Anterior cingulate cortex (tissue), 58 donors: ENCODE measurements at regions not wholly inside any gene's neighbourhood (a gene's known extent, or its start where the extent isn't known, plus 50 kb on each side); places are given as distances from the start of the nearest gene placed in this dataset.
"Not testable (repeated sequence)": the region's sequence is repeated elsewhere in the genome, so short reads cannot be mapped to it uniquely, and the experiment has no call there.

Experiments
- DNase-seq, 58 donors: peaks; one replicate each; lab custom pipeline; 2025; lab: John Stamatoyannopoulos, UW

DNA sequence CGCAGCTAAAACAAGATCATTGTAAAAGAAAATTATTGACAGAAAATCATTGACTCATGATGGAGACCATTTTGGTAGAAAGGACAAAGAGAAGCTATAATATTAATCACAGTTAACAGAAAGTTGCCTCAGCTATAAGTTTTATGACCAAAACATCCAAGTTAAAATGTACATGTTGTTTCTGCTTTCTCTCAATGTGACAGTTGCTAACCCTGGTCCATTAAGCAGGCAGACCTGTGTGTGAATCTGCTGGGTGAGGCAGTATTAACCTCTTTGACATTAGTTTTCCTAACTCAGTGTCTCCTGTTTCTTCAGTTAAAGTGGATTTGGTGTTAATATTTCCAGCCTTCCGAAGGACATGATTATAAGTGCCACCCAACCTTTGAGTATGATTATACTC, 94.8 kb upstream of the DCLK2 start:
- no peak for DNase-seq

DNA sequence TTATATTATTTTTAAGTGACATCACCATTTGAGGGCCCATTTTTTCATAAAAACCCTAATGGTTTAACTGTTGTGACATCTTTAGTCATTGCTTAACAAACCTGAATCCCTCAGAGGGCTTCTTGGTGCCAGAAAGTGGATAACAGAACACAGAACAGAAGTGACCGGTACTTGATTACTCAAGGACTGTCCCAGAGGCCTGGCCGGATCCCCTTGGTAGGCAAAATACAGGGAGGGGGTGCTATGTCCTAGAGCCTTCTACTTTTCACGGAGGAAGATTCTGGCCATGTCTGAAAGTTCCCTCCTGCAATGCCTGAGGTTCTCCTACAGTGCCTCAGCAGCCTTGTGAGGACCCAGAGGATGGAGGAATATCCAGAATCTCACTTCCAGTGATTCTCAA, 94.3 kb upstream of the DCLK2 start:
- no peak for DNase-seq

DNA sequence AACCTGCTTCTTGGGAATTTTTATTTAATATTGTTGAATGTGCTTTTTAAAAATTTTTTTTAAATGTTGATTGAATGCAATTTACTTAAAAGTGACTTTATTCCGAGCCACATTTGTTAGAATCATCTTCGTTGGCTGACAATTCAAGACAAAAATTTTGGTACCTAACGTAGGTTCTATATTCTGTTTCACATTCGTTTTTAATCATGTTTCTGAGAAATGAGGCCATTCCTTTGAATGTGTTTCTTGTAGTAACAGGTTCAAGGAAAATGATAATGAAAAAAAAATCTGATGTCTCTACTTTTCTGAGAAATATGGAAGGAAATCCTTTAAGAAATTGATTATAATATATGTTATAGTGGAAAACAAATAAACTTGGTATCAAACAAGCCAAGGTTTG, 92.3 kb upstream of the DCLK2 start:
- no peak for DNase-seq

DNA sequence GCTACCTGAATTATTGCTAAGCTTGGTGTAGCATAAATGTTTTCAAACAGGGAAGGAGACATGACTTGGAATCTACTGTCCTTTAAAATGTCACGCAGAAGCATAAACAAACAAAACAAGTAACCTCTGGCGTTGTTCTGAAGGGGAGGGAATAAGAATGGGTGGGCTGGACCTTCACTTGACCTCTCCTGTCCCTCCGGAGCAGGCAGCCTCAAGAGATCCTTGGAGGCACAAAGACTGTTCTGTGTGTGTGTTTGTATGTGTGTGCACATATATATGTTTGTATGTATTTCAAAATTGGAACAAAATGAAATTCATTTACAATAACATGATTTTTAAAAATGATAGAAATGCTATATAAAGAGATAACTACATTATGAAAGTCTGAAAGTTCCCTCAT, 91.3 kb upstream of the DCLK2 start:
- DNase-seq, result no peak

DNA sequence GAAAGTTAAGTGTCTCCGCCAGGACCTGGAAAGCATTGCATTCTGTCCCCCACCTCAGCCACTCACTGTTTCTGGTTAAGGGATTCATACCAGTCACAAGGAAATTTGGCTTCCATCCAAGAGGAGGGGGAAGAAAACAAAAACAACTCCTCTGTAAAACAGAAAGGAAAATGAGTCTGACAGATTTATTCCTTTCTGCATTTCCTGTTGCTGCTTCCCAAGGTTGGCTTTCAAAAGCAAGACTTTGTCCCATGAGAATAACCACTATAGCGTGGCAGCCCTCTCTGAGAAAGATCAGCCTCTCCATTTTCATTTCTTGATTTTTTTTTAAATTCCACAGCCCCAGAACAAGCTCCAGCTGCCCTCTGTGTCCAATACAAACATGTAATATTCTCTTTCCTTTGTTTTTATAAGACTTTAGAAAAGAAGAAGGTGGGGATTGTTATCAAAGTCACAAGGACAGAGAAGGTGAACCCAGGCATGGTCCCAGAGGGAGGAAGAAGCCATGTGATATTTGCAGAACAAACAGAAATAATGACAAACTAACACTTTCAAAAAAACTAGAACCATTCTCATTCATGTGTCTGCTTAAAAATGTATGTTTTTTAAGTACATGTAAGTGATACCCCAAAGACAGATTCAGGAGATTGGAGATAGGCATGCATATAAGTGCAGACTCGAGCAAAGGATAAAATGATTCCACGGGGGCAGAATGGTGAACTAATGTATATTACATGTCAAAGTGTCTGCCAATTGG, 90.7 kb upstream of the DCLK2 start:
- DNase-seq, result no peak

DNA sequence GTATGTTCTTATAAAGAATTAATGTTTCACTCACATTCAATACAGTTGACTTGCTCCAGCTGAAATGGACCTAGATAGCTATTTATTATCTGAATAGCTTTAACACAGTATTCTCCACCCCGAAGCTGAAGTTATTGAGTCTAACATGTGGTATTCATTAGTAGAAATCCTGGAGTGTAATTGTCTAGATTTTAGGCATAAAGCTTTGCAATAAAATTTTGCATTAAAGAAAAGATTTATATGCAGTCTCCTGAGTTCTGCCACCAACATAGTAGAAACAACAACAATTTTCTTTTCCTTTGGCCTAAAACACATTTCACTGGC, 90.2 kb upstream of the DCLK2 start:
- DNase-seq, result no peak

DNA sequence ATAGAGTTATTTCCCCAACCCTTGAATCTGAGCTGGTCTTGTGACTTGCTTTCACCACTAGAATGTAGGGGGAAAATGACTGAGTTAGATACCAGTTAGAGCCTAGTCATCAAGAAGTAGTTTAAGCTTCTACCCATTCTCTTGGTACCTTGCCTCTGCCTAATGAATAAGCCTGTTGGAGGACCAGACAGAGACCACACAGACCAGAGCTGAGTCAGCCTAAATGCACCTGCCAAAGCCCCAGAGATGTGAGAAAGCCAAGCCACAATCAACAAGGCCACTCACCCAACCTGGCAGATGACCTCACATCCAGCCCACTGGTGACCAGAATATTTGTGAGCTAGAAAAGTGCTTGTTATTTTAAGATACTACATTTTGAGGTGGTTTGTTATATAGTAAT, 85.2 kb upstream of the DCLK2 start:
- DNase-seq, result no peak

DNA sequence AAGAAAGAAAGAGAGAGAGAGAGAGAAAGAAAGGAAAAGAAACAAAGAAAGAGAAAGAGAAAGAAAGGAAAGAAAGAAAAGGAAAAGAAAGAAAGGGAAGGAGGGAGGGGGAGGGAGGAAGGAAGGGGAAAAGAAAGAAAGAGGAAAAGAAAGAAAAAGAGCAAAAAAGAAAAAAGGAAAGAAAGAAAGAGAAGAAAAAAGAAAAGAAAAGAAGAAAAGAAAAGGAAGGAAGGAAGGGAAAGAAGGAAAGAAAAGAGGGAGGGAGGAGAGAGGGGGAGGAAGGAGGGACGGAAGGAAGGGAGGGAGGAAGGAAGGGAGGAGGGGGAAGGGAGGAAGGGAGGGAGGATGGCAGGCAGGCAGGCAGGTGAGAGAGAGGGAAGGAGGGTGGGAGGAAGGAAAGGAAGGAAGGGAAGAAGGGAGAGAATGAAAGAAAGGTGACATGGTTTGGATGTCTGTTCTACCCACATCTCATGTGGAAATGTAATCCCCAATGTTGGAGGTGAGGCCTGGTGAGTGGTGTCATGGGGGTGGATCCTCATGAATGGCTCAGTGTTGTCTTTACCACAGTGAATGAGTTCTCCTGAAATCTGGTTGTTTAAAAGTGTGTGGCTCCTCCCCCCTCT, 83.0 kb upstream of the DCLK2 start:
- DNase-seq, result no peak

DNA sequence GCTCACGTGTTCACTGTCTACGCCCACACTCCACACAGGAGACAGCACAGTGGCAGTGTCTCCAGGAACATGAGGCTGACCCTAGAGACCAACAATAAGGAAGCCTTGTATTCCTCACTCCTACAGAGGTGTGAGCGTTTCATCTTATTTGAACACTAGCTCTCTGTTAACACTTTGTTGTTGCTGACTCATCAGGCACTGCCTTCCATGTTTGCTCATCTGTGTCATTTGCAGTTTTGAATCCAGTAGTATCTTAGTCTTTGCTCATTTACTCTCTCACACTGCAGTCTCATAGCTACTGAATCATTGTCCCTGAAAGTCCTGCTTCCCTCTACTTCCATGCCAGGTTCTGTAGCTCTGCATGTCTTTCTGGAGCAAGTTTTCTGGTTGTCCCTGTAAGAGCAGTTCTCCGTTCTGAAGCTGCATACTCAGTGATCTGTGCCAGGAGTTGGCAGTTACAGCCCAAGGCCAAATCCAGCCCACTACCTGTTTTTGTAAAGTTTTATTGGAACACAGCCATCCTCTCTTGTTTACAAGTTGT, 80.3 kb upstream of the DCLK2 start:
- peak in 1 of 58 donors; percentile 12 for DNase-seq

DNA sequence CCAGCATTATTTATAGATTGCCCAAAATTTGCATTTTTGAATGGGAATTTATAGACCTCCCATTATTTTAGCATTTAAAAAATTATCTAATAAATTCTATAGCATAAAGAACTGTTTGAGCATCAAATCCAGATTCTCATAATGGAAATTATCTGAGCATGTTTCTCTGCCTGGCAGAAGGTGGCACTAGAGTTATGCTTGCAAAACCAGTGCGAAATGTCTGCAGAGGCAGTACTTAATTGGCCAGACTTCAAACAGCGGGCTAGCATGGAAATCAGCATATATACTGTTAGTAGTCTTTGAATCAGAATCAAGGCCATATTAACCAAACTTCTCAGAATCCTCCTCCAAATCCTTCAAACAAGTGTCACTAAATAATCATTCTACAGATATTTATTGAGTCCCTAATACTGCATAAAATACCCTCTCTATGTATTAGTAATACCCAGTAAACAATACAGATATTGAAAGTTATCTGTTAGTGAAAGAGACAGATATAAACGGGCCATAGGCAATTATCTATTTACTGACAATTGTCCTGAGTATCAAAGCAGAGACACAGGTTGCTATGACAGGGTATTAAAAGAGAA, 78.7 kb upstream of the DCLK2 start:
- DNase-seq, result peak in 30 of 58 donors; percentile 0 to 64 (median 12)

DNA sequence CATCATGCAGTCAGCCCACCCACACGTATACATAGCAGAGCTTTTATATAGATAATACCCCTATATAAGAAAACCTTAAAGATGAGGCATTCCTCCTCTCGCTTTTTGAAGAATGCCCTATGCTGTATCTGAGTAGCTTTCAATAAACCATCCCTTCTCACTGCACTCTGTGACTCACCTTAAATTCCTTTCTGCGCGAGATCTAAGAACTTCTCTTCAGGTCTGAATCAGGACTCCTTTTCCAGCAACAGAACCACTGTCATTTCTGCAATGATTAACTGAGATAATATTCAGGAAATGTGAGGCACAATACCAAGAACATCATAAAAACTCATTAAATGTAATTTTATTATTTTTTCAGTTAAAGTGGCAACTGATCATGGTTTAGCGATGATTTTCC, 76.4 kb upstream of the DCLK2 start:
- no peak for DNase-seq

DNA sequence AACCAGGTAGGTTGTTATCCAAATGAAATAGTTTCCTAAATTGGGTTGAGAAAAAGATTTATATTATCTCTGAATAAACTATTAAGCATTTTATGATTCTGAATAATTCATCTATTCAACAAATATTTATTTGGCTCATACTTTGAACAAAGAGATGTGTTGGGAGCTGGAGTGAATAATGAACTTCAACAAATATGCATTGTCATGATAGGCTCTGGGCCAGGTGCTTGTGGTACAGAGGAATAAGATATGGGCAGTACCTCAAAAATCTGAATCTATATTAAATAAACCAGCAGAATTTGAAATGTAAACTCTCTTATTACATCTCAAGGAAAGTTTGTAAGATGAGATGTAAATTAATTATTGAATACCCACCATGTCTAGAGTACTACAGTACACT, 75.7 kb upstream of the DCLK2 start:
- DNase-seq, result no peak

DNA sequence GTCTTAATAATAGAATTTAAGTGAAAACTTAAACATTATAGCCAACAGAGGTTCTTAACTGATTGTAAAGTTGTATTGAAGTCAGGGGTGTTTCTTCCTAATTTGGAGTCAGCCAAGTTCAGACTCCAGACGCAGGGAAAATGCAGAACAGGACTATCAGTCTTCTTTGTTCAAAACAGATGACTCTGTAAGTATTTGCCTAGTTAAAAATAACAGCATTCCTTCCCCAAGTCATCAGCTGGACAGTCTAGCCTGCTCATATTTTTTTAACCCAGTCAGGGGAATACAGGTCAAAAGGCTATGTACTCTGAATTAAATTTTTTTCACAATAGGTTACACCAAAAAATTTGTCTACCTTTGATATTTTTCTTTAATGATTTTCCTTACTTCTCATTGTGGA, 73.8 kb upstream of the DCLK2 start:
- no peak for DNase-seq

DNA sequence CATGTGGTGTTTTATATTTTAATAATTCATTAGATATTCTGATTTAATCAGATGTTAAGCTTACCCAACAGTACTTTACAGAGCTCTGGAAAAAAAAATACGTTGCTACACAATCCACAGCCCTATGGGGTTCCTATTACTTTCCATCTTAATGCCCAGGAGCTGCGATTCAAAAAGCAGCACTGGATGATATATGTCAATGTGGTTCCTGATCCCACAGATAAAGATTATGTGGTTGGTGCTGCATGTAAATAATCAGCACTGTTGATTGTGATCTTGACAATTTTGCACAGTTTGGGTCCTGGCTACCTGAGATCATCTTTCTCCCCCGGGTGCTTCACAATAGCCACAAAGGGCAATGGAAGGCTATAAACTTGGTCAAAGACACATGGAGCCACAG, 72.7 kb upstream of the DCLK2 start:
- no peak for DNase-seq

DNA sequence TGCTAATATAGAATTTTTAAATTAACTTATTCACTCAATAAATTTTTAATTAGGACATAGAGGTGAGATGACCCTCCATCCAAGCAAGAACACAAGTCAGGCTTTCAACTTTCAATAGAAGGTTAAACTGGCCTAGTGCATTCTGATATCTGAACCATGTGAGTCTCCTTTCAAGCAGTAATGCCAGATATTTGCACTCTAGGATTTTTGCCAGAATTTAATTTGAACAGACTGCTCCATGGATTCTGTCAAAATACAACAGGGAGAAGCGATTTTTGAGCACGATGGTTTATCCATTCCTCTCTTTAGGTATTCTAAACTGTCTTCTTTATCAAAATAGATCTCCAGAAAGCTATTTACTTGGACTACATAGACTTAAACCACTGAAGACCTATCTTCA, 72.0 kb upstream of the DCLK2 start:
- peak in 1 of 58 donors; percentile 4 for DNase-seq

DNA sequence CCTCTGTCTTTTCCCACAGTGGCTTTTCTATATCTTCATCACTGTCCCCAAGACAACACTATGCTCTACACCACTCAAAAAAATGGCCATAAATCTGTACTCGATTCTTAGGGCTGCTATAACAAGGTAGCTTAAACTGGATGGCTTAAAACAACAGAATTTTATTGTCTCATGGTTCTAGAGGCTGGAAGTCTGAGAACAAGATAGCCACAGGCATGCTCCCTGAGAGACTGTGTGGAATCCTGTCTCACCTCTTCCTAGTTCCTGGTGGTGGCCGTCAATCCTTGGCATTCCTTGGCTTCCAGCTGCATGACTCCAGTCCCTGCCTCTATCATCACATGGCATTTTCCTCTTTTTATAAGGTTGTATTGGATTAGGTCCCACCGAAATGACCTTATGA, 70.7 kb upstream of the DCLK2 start:
- no peak for DNase-seq

DNA sequence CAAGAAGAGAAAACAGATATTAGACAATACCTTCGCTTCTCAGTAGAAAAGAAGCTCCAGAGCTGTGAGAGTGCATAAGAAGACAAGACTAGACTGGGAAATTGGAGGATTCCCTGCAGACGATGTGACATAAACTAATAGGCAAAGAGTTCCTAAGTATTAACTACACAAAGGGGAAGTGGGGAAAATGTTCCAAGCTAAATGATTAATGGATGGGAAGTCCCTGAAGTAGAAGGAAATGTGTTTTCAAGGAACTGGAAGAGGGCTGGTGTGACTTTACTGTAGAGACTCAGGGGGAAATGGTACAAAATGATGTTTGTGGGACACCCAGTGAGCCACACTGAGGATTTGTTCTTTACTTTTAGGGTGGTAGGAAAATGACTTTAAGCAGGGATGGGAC, 69.7 kb upstream of the DCLK2 start:
- no peak for DNase-seq

DNA sequence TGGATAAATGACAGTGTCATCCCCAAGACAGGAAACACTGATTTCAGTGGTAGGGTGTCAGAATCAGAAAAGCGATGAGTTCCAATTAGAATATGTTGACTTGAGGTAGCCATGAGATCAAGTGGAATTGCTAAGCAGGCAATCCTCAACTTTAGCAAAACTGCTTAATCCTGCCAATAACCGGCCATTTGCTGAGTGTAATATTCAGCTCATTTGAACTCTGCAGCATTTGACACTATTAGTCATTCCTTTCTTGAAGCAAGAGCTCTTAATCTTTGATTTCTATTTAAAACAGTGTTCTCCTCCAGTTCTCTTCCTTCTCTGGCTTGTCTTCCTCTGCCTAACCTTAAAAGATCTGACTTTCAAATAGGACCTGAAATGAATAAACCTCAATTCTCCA, 68.7 kb upstream of the DCLK2 start:
- no peak for DNase-seq

DNA sequence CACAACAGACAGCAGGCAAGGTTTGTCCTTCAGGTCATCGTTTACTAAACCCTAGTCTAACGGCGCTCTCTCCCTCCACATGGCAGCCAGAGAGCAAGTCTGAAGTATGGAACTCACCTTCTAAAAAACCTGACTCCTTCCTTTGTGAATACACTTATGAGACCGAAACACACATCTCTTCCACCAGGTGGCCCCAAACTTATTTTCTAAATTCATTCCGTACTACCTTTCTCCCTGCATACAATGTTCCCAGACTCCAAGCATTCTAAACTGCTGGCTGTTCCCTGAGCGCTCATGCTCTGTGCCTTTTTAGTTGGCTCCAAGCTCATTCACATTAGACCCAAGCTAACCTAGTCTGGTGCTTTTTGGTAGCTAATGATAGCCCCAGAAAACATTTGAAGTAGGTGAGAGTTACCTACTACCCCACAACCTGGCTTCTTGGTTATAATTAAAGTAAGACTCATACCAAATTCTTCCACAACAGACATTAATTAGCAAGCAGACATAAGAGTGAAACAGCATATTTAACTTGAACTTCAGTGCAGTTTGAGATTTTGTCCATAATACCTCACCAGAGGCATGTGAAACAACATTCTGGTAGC, 67.6 kb upstream of the DCLK2 start:
- DNase-seq, result peak in 18 of 58 donors; percentile 1 to 45 (median 6)

DNA sequence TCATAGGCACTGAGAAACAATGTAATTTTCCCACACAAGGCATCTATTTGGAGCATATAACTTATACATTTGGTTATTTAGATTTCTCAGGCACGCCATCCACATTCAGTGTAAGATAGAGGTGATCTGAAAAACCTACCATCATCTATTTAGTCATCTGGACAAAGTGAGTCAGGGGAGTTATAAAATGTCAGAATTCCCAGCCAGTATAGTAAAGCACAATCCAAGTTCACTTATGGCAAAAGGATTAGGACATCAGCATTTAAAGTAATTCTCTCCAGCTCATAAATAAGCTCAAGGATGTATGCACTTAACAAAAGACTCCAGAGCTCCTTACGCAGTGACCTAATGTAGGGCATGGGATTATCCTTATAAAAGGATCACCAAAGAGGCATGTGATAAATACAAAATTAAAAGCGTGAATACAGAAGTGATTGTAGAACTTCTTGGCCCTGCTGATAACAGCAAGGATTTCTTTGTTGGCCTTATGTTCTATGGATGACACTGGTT, 65.3 kb upstream of the DCLK2 start:
- no peak for DNase-seq

DNA sequence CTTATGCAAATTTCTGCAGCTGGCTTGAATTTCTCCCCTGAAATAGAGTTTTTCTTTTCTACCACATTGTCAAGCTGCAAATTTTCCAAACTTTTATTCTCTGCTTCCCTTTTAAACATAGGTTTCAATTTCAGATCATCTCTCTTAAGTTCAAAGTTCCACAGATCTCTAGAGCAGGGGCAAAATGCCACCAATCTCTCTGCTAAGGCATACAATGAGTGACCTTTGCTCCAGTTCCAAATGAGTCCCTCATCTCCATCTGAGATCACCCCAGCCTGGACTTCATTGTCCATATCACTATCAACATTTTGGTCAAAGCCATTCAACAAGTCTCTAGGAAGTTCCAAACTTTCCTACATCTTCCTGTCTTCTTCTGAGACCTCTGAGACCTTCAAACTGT, 62.3 kb upstream of the DCLK2 start:
- not testable (repeated sequence) for DNase-seq
